GM21515 (cell line): ENCODE measurements at regions not wholly inside any gene's neighbourhood (a gene's known extent, or its start where the extent isn't known, plus 50 kb on each side); places are given as distances from the start of the nearest gene placed in this dataset.

Experiments used
- ATAC-seq: cut with Tn5 transposase; IDR thresholded peaks from one replicate; pipeline ENCODE4 v1.9.1; 2021; ENCODE audit not compliant: unreplicated experiment

- no peak for ATAC-seq
Observed at GRCh38 chr15:94177112-94177511, 54.2 kb upstream of the MCTP2 start.

GRCh38 chr15:94175420-94175819 lies 55.9 kb upstream of the MCTP2 start:
- no peak for ATAC-seq

GRCh38 chr15:94174399-94174802 lies 57.0 kb upstream of the MCTP2 start:
- ATAC-seq = peak; percentile 77

GRCh38 chr15:94168250-94168649 lies 63.1 kb upstream of the MCTP2 start:
- no peak for ATAC-seq

GRCh38 chr15:94164971-94165370 lies 66.4 kb upstream of the MCTP2 start:
- ATAC-seq = no peak

GRCh38 chr15:94164202-94164807 lies 67.1 kb upstream of the MCTP2 start:
- peak; percentile 58 for ATAC-seq

GRCh38 chr15:94162939-94163338 lies 68.4 kb upstream of the MCTP2 start:
- no peak for ATAC-seq

GRCh38 chr15:94154255-94154654 lies 77.1 kb upstream of the MCTP2 start:
- no peak for ATAC-seq

- no peak for ATAC-seq
Observed at GRCh38 chr15:94145046-94145445, 86.3 kb upstream of the MCTP2 start.

- ATAC-seq = no peak
Observed at GRCh38 chr15:94141802-94142201, 89.6 kb upstream of the MCTP2 start.

- ATAC-seq = no peak
Observed at GRCh38 chr15:94135486-94136147, 95.7 kb upstream of the MCTP2 start.

GRCh38 chr15:94131875-94132274 lies 99.5 kb upstream of the MCTP2 start:
- ATAC-seq = no peak

GRCh38 chr15:94130504-94130903 lies 100.9 kb upstream of the MCTP2 start:
- no peak for ATAC-seq

- no peak for ATAC-seq
Observed at GRCh38 chr15:94127006-94127405, 104.4 kb upstream of the MCTP2 start.

GRCh38 chr15:94125698-94126097 lies 105.7 kb upstream of the MCTP2 start:
- no peak for ATAC-seq

GRCh38 chr15:94125156-94125555 lies 106.2 kb upstream of the MCTP2 start:
- no peak for ATAC-seq

- no peak for ATAC-seq
Observed at GRCh38 chr15:94122516-94122915, 108.8 kb upstream of the MCTP2 start.

GRCh38 chr15:94119923-94120775 lies 111.2 kb upstream of the MCTP2 start:
- peak; percentile 100 for ATAC-seq

GRCh38 chr15:94119298-94119811 lies 112.0 kb upstream of the MCTP2 start:
- ATAC-seq = no peak

- no peak for ATAC-seq
Observed at GRCh38 chr15:94110476-94111130, 120.8 kb upstream of the MCTP2 start.

- no peak for ATAC-seq
Observed at GRCh38 chr15:94107652-94108051, 123.7 kb upstream of the MCTP2 start.
